GM18502 (cell line): ENCODE measurements at regions not wholly inside any gene's neighbourhood (a gene's known extent, or its start where the extent isn't known, plus 50 kb on each side); places are given as distances from the start of the nearest gene placed in this dataset.
"Not testable (repeated sequence)": the region's sequence is repeated elsewhere in the genome, so short reads cannot be mapped to it uniquely, and the experiment has no call there.

Experiments used
- ATAC-seq: cut with Tn5 transposase; IDR thresholded peaks from one replicate; pipeline ENCODE4 v1.9.1; 2021; ENCODE audit warnings: mild to moderate bottlenecking; ENCODE audit not compliant: unreplicated experiment, poor library complexity

DNA sequence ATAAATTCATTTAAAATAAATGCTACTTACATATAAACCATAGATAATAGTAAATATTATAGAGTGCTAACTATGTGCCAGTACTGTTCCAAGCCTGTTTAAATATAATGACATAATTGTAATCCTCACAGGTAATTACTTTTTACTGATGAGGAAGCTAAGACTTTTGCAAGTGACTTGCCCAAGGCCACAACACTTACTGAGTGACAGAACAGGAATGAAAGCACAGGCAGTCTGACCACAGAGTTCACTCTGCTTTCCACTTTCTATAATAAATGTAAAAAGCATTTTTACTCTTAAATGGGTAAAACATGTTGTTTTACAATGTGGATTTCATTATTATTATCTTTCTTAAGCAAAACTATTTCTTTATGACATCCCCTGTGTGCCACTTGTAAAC, 537.8 kb upstream of the SLC39A10 start:
- ATAC-seq: no peak

DNA sequence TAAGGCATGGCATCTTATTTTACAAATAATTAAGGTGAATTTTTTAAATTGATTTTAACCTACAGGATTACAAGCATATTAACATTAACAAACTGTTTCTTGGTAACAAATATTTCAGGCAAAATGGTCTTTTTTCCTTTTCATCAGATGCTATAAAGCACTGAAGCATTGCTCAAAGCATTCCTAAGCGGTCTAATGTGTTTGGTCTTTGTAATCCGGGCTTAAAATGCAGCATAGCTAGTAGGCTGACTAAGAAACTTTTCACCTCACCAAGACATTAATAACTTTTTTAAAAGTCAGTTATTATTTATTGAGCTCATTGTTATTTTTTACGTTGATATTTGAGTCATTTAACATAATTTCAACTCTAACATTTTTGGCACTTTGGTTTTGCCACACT, 538.8 kb upstream of the SLC39A10 start:
- ATAC-seq: no peak

DNA sequence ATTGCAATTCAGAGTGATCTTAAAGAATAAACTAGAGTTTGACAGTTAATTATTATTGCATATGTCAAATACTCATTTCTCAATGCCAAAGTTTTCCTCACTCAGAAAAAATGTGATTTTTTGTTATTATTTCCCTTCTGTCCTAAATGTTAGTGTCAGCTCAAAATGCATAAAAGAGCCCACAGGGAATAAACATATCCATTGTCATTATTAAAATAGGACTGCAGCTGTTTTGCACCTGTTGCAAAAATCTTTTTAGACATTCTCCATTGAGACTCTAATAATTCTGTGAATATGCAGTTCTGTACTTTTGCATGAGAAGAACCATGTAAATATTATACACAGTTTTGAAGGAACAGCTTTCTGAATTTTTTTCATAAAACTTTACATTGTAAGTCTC, 540.0 kb upstream of the SLC39A10 start:
- no peak for ATAC-seq

DNA sequence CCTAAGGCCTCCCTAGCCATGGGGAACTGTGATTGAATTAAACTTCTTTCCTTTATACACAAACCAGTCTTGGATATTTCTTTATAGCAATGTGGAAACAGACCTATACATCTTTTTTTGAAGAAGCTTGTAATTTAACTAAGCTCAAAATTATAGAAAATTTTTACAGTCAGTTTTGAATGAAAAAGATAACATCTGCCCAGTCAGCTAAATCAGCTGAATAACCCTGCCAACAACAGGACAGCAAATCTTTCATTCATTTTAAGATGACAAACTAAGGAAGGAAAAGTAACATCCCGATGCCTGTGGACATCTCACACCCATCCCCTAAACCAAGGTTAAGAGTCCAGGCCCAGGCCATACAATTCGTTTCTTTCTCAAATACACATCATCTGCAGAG, 541.3 kb upstream of the SLC39A10 start:
- no peak for ATAC-seq

DNA sequence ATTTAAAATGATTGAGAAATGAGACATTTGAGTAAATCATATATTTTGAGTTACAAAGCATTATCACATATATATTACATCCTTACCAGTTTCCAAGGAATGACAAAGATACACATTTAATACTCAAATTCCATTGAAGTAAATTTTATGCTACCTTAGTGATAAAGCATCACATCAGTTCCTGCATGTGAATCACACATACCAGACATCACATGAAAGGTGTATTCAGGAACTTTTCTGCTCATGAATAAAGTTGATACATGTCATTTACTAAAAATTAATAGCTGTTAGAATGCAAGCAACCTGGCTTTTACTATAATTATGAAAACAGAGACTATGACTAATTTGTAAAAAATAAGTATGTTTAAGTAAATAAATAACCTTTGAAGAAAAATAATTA, 548.8 kb upstream of the SLC39A10 start:
- ATAC-seq: no peak

DNA sequence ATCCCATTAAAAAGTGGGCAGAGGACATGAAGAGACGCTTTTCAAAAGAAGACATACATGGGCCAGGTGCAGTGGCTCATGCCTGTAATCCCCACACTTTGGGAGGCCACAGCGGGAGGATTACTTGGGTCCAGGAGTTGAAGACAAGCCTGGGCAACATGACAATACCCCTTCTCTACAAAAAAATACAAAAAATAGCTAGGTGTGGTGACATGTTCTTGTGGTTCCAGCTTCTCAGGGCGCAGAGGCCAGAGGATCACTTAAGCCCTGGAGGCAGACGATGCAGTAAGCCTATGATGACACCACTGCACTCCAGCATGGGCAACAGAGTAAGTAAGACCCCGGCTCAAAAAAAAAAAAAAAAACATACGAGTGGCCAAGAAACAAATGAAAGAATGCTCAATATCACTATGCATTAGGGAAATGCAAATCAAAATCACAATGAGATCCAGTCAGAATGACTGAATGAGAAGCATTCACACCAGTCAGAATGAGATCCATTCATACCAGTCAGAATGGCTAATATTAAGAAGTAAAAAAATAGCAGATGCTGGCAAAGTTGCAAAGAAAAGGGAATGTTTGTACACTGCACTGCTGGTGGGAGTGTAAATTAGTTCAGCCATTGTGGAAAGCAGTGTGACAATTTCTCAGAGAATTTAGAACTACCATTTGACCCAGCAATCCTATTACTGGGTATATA, 550.2 kb upstream of the SLC39A10 start:
- ATAC-seq: no peak

DNA sequence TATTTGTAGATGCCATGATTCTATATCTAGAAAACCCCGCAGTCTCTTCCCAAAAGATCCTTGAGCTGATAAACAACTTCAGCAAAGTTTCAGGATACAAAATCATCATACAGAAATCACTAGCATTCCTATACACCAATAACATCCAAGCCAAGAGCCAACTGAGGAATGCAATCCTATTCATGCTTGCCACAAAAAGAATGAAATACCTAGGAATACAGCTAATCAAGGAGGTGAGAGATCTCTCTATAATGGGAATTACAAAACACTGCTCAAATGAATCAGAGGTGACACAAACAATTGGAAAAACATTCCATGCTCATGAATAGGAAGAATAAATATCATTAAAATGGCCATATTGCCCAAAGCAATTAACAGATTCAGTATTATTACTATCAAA, 551.4 kb upstream of the SLC39A10 start:
- no peak for ATAC-seq

DNA sequence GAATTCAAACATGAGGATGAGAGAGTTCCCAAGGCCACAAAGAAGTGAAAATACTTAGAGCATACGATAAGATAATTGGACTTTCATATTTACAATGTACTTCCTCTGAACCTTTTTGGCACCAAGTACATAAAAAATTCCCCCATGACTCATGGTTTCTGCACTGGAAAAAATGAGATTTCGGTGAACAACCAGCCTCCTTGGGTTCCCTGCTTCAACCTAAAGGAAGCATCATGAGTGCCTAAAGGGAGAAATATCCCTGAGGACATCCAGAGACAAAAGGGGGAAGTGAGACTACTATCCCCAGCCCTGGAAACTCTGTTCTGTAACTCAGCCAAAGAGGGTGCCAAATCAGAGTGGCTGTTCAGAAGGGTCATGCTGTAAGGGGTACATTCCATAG, 562.7 kb upstream of the SLC39A10 start:
- ATAC-seq: no peak

DNA sequence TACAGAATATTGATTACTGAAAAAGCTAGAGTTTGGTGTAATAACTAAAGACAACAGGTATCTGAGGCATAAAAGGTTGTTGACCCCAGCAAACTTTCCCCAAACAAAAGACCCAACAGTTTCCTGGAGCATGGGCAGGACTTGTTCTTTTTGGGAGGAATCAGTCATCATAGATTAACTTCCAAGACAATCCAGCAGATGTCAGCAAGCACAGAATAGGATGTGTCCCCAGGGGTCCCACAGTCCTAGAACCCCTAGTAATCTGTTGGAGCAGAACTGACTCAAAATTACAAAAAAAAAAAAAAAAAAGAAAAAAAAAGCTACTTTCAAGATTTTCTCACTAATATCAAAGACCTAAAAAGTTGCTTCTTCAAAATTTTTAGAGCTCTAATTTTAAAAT, 564.7 kb upstream of the SLC39A10 start:
- ATAC-seq: no peak

DNA sequence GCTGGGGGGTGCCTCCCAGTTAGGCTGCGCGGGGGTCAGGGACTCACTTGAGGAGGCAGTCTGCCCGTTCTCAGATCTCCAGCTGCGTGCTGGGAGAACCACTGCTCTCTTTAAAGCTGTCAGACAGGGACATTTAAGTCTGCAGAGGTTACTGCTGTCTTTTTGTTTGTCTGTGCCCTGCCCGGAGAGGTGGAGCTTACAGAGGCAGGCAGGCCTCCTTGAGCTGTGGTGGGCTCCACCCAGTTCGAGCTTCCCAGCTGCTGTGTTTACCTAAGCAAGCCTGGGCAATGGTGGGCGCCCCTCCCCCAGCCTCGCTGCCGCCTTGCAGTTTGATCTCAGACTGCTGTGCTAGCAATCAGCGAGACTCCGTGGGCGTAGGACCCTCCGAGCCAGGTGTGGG, 584.2 kb upstream of the SLC39A10 start:
- ATAC-seq: not testable (repeated sequence)

DNA sequence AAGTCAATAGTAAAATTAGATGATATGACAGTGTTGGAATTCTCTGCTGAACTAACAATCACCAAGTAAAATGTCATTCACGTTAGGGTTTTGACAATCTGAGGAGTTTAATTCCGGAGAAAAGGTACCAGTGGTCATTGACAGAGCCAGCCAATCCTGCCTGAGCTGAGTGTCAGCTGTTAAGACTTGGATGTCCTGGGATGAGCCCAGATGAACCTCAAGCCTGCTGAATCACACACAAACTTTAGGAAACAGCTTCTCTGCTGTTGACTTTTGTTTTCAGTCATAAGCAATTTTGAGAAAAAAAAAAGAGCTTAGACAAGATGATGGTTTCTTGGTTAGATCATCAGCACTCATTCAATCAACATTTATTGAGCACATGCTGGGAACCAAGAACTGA, 600.0 kb upstream of the SLC39A10 start:
- ATAC-seq: no peak

DNA sequence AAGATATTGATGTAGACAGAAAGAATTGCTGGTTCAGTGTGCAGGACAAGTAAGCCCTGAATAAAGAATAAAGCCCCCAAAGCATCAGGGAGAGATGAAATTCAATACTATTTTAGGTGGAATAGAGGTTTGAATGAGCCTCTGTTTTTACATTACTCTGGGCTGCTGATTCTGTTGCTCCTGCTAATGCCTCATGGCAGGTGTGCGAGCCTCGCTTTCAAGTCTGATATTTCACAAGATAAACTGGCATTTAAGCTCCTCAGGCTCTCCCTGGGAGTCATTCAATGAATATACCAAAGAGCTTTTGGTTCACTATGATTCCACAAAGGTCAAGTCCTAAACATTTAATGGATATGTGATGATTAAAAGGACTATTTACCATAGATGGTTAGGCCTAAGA, 601.0 kb upstream of the SLC39A10 start:
- no peak for ATAC-seq

DNA sequence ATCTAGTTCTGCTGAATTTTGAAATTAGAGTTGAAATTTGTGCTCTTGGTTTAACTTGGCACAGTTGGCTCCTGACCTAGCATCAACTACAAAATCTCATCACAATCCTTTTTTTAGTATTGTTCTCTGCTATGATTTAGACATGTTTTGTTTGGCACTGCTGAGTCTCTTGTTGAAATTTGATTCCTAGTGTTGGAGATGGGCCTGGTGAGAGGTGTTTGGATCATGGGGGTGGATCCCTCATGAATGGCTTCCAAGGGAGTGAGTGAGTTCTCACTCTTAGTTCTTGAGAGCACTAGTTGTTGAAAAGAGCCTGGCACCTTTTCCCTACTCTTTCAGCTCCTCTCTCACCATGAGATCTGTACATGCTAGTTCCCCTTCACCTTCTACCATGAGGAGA, 605.6 kb upstream of the SLC39A10 start:
- ATAC-seq: no peak

DNA sequence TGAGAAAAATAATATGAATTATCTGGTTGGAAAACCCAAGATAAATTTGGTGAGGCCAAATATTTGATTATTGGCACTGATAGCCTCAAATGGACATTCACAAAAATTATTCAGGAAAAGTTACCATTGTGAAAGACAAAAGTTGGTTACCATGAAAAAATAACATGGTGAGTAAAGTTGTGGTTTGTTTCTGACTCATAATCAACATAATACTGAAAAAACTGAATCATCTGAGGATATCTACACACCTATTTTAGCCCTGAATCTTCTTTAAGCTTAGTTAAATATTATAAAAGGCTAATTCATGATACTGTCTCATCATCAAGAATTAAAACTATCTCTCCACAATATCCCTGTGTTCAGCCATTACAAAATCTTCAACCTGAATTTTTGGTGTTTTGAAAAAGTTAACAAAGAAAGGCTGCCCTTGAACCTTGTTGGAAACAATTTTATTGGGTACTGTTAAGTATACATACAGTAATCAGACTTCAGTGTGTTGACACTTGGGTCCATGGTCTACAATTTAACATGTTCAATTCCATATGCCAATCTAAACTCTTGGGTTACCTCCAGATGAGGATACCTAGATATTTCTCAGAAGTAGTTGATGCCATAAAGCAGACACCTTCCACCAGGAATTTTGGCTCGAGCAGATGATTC, 607.5 kb upstream of the SLC39A10 start:
- ATAC-seq: peak; percentile 88

DNA sequence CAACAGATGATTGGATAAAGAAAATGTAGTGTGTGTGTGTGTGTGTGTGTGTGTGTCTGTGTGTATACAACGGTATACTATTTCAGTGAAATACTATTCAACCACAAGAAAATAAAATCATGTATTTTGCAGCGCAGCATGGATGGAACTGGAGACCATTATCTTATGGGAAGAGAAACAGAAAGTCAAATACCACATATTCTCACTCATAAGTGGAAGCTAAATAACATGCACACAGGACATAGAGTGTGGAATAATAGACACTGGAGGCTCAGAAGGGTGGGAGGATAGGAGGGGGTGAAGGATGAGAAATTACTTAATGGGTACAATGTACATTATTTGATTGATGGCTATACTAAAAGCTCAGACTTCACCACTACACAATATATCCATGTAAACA, 609.1 kb upstream of the SLC39A10 start:
- ATAC-seq: no peak

DNA sequence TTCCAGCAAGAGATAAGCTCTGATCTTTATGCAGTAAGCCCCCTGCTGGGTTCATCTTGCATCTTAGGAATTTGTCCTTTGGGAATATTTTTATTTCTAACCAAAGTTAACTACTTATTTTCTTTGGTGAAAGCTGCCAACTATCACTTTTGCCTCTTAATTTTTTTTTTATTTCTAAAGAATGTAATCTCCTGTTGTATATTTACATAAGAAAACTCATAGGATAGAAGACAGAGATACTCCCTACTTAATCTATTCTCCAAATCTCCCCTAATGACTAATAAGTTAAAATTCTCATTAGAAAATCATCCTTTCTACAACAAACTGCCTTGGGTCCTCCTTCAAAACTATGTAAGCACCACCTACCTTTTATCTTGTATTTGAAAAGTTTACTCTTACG, 612.2 kb upstream of the SLC39A10 start:
- ATAC-seq: no peak

DNA sequence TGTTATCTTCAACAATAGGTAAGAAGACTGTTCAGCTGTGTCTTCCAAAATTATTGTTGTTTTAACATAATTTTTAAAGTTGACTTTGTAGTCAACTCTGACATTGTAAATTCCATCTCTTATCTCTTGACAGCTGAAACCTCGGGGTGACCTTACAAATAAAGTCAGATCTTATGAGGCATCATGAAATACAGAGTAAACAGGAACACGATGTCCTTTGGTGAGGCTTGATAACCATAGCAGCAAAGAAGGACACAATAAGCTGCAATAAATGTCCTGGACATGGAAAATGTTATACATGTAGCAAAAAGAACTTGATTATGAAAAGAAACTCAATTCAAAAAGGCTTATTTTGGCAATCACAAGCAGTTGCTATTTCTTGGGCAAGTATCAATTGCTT, 618.9 kb upstream of the SLC39A10 start:
- no peak for ATAC-seq

DNA sequence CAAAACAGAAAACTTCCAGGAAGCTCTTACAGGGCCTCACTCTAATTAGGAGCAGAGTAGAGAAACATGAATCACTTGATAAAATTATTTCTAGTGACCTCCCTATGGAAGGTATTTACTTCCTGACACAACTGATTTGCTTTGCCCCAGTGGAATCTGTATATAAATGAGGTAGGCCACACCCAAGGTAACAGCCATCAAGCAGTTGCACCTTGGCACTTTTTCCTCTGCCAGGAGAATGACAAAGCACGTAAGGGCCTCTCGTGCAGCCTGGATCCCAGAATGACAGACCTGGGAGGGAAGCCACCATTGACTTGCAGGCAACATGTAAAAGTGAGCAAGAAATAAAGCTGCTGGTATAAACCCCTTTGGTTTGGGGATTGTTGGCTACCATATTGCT, 620.0 kb upstream of the SLC39A10 start:
- no peak for ATAC-seq

DNA sequence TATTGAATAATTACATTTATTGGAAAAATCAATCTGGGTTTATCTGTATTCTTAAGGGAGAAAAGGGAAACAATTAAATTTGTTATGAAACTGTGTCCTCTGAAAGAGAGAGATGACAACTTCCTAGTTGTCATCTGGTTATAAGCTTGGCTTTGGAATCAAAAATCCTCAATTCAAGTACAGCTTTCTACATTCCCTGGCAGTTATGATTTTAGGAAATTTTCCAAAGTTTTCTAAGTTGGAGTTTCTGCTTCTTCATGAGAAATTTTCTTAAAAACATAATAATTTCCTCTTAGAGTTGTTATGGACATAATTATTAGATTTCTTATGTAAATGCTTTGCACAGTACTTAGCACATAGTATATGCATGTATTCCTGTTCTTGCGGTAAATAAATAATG, 625.6 kb upstream of the SLC39A10 start:
- ATAC-seq: no peak

DNA sequence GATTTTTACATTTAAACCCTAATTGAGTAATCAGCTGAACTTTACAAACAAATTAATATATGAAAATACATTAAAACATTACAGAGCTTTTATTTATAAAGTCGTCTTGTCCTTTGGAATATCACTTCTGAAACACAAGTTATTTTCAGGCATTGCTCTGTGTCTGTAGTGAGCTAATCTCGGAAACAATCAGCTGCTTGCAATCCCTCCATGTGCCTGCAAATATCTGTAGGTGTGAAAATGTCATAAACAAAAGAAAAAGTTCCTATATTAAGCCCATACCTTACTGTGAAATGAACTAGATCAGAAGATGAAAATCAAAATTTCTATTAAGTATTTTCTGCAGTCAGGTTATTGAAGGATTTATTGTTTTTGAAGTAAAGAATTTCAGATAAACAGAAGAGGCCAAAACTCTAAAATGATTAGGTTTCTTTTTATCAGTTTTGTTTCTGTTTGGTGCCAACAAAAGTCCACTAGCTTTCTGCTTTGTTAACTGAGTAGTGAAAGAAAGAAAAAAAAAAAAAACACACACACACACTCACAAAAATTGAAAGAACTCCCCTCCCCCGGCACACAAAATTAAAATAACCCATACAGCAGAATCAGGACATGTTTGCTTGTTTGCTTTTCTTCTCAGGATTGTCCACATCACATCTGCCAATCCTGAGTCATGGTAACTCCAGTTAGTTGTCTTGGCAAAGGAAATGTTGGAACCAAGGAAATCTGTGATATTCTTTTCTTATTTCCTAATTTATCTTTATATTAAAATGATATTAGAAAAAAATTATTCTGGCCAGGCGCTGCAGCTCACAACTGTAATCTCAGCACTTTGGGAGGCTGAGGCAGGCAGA, 627.0 kb upstream of the SLC39A10 start:
- no peak for ATAC-seq

DNA sequence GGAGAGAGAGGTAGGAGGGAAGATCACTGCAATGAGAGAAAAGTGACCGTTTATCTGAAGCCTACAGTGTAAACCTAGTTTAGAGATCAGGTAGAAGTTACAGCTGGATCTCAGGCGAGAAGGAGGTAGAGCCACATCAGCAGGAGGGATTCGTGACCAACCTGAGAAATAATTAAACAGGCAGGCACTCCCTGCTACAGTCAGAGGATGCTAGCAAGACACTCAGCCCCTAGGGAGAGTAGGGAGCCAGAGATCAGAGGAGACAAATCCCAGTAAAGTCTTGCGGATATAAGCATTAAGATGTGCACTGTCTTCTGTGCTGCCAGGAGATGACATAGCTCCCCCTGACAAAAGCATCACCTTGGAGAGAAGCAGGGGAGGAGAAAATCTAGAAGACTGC, 629.1 kb upstream of the SLC39A10 start:
- ATAC-seq: no peak
